Prostate gland (tissue), 2 donors: ENCODE measurements at regions not wholly inside any gene's neighbourhood (a gene's known extent, or its start where the extent isn't known, plus 50 kb on each side); places are given as distances from the start of the nearest gene placed in this dataset.

Experiments
- POLR2A ChIP-seq: fragments of 450-650 bp; IDR thresholded peaks from one replicate; pipeline ENCODE4 v1.6.1; 2016; ENCODE audit warnings: antibody characterized with exemption, mild to moderate bottlenecking
- POLR2AphosphoS5 ChIP-seq: sonication (generic); formaldehyde crosslinking; IDR thresholded peaks from one replicate; pipeline ENCODE4 v1.6.1; 2017; ENCODE audit warnings: antibody characterized with exemption
- TF ChIP-seq, protein P1 (sequence below), 4 experiments: fragments of 200-600 bp in 2 of 4; fragments of 450-650 bp in 2 of 4; sonication (generic) in 2 of 4; IDR thresholded peaks; 1 replicate in 3 of 4; 2 replicates in 1 of 4; pipeline ENCODE4 v1.5.1; 2016 to 2019; ENCODE audit warnings: antibody characterized with exemption in 4 of 4, mild to moderate bottlenecking in 2 of 4, moderate library complexity in 2 of 4

DNA sequence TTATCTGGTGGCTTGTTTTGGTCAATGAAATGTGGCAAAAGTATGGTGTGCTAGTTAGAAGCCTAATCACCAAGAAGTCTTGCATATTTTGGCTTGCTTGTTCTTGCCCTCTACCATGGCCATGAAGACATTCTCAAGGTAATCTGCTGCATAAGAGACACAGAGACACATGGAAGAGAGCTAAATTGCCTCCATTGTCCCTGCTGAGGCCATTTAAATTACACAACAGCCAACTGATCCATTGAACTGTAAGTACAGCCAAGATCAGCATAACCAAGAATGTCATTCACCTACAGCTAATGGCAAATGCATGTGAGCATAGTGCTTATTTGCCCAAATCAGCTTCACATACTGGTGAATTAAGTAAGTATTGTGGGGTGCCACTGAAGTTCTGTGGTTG lies 603.8 kb downstream of the FRK start:
- TF ChIP-seq POLR2A (no peak), POLR2AphosphoS5 (no peak)
- TF ChIP-seq, protein P1, sequence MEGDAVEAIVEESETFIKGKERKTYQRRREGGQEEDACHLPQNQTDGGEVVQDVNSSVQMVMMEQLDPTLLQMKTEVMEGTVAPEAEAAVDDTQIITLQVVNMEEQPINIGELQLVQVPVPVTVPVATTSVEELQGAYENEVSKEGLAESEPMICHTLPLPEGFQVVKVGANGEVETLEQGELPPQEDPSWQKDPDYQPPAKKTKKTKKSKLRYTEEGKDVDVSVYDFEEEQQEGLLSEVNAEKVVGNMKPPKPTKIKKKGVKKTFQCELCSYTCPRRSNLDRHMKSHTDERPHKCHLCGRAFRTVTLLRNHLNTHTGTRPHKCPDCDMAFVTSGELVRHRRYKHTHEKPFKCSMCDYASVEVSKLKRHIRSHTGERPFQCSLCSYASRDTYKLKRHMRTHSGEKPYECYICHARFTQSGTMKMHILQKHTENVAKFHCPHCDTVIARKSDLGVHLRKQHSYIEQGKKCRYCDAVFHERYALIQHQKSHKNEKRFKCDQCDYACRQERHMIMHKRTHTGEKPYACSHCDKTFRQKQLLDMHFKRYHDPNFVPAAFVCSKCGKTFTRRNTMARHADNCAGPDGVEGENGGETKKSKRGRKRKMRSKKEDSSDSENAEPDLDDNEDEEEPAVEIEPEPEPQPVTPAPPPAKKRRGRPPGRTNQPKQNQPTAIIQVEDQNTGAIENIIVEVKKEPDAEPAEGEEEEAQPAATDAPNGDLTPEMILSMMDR (IDR thresholded peaks at IDR 0.05): no peak
